Lower leg skin (tissue), 4 donors: ENCODE measurements at regions not wholly inside any gene's neighbourhood (a gene's known extent, or its start where the extent isn't known, plus 50 kb on each side); places are given as distances from the start of the nearest gene placed in this dataset.

Experiments
- DNase-seq, 2 donors: peaks; one replicate each; pipeline ENCODE4 v3.0.0-alpha.2; 2019; ENCODE audit warnings: low spot score in 2 of 2
- H3K4me3 ChIP-seq: fragments of 200-600 bp; sonication (generic); 2 replicates; pipeline ENCODE4 v1.5.1; 2017; ENCODE audit warnings: mild to moderate bottlenecking, low read depth; ENCODE audit not compliant: poor library complexity, severe bottlenecking
- CTCF ChIP-seq, 3 donors: fragments of 450-650 bp; IDR thresholded peaks; one replicate each; pipeline ENCODE4 v1.5.1; 2016; ENCODE audit warnings: antibody characterized with exemption in 3 of 3, mild to moderate bottlenecking in 3 of 3, moderate library complexity in 2 of 3
- POLR2A ChIP-seq, 2 donors: fragments of 450-650 bp; IDR thresholded peaks; one replicate each; pipeline ENCODE4 v1.6.1; 2016 to 2017; ENCODE audit warnings: antibody characterized with exemption in 2 of 2, mild to moderate bottlenecking in 1 of 2, moderate library complexity in 1 of 2
- WGBS, 2 donors: methylation state at CpG; one replicate each; pipeline ENCODE4 v1.1.5; 2018; 5-methylcytosine and 5-hydroxymethylcytosine counted together
- intact Hi-C: fragments of 100-400 bp; cut with DNase I; formaldehyde crosslinking; loops from one replicate; pipeline ENCODE4 v1.15.0; 2023; ENCODE audit warnings: low total_unique reads

DNA sequence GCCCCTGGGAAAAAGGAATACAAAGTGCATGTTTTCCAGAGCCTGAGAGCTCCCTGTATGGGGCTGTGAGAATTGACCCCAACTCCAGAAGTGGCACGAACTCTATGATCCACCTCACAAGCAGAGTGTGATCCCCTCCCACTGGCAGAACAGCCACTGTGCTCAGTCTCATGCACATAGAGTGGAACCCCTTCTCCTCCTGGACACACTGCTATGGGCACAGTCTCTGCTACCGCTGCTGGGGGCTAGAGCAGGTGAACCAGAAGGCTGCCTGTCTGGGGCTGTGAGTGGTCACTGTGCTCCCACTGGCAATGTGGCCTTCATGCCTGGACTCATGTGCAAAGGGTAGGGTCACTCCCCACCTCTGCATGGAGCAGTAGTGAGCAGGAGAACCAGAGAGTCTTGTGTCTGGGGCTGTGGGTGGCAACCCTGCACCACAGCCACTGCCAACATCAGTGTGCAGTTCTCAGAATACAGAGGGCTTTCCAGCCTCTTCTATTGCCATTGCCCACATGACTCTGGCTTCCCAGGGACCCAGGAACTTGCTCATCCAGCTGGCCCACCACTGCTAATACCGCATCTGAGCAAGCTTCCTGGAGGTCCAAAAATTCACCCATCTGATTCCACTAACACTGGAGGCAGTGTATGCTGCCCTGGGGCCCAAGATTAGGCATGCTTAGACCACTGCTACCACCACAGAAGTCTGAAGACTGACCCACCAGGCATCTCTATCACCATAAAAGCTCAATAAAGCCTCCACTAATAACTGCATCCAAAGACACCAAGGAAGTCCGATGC is 343.7 kb upstream of the SOX14 start:
- 81 to 90% methylated on average over 4 of the region's 4 CpGs for WGBS, 2 donors
- H3K4me3 ChIP-seq: no peak overlapping the region
- intact Hi-C loops: no loop called here
- no peak for DNase-seq
- TF ChIP-seq POLR2A (IDR thresholded peaks at IDR 0.05) (no peak), CTCF (IDR thresholded peaks at IDR 0.05) (no peak)

DNA sequence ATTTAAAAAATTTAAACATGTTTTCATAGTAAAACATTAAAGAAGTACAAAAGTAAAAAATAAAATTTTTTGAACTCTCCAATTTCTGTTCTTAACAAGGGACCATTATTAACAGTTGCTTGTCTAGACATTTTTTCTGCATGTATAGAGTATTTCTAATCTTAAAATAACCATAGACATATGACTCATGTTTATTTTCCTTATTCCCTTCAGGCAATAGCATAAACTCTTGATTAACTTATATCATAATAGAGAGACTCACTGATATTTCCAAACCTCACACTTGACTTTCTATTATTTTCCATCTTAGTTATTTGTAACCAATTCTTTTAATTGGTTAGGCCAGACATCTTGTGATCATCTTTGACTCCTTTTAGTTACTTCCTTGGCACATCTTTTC is 325.6 kb upstream of the SOX14 start:
- no peak for TF ChIP-seq CTCF (IDR thresholded peaks at IDR 0.05)
- intact Hi-C loops: no loop called here
- no peak overlapping the region for H3K4me3 ChIP-seq
- DNase-seq: no peak

- DNase-seq: no peak
- intact Hi-C loops: no loop called here
- H3K4me3 ChIP-seq: no peak overlapping the region
- whole genome bisulfite sequencing, 2 donors: 88 to 93% methylated on average over 4 of the region's 4 CpGs
- TF ChIP-seq POLR2A (IDR thresholded peaks at IDR 0.05): no peak
- TF ChIP-seq CTCF (IDR thresholded peaks at IDR 0.05): no peak
Observed at GRCh38 chr3:137460944-137461343, 303.2 kb upstream of the SOX14 start.

- no peak for DNase-seq
- no peak overlapping the region for H3K4me3 ChIP-seq
- intact Hi-C loops: no loop called here
- TF ChIP-seq CTCF (IDR thresholded peaks at IDR 0.05) (no peak), POLR2A (IDR thresholded peaks at IDR 0.05) (no peak)
- 82 to 84% methylated on average over 5 of the region's 5 CpGs for WGBS, 2 donors
Observed at GRCh38 chr3:137463131-137463530, 301.0 kb upstream of the SOX14 start.

DNA sequence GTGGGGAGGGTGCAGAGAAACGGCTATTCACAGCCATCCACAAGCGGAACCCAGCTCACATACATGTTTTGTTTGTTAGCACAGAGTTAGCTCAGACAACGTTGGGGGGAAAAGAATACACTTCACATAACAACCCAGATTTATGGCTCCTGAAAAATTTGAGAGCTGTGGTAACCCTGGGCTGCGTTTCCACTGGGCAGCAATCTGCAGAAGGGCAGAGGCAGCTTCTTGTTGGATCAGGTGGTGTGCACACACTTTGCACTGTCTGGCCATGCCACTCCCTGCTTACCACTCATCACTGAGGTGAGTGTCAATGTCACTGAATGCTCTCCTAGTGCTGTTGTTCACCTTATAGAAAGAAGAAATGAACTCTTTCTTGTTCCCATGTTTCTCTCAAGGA is 299.8 kb upstream of the SOX14 start:
- 32 to 41% methylated on average over 4 of the region's 4 CpGs for WGBS, 2 donors
- intact Hi-C loops: no loop called here
- H3K4me3 ChIP-seq: no peak overlapping the region
- no peak for TF ChIP-seq POLR2A (IDR thresholded peaks at IDR 0.05)
- no peak for TF ChIP-seq CTCF (IDR thresholded peaks at IDR 0.05)
- no peak for DNase-seq

- H3K4me3 ChIP-seq: no peak overlapping the region
- intact Hi-C loops: no loop called here
- WGBS, 2 donors: 29 to 34% methylated on average over 7 of the region's 7 CpGs
- TF ChIP-seq POLR2A (IDR thresholded peaks at IDR 0.05): no peak
- TF ChIP-seq CTCF (IDR thresholded peaks at IDR 0.05): no peak
- no peak for DNase-seq
Observed at GRCh38 chr3:137468446-137468845, 295.7 kb upstream of the SOX14 start.
